ENCODE measurements at regions not wholly inside any gene's neighbourhood (a gene's known extent, or its start where the extent isn't known, plus 50 kb on each side); places are given as distances from the start of the nearest gene placed in this dataset.

GRCh38 chr11:133635244-133635739, 103.0 kb upstream of the OPCML start:
- TF ChIP-seq POLR2A (IDR thresholded peaks at IDR 0.05; ENCODE audit: low read length) (no peak), CTCF (IDR thresholded peaks at IDR 0.05) (no peak), RARB (CRISPR knock-in tag; IDR thresholded peaks at IDR 0.05) (no peak), MAX (IDR thresholded peaks at IDR 0.05) (no peak), MYC (IDR thresholded peaks at IDR 0.05; ENCODE audit: borderline replicate concordance, low read length) (no peak), RCOR1 (IDR thresholded peaks at IDR 0.05; ENCODE audit: low read depth, low read length) (no peak), RNF2 (IDR thresholded peaks at IDR 0.05; ENCODE audit: borderline replicate concordance, low read depth) (no peak), PBX3 (IDR thresholded peaks at IDR 0.05) (no peak), FOXS1 (CRISPR knock-in tag; IDR thresholded peaks at IDR 0.05) (no peak), EP300 (IDR thresholded peaks at IDR 0.05) (no peak), JUN (IDR thresholded peaks at IDR 0.05) (no peak)

All from A549 (cell line).